Uterus (tissue), 2 donors: ENCODE measurements at regions not wholly inside any gene's neighbourhood (a gene's known extent, or its start where the extent isn't known, plus 50 kb on each side); places are given as distances from the start of the nearest gene placed in this dataset.

Experiments
- POLR2A ChIP-seq, 2 donors: fragments of 450-650 bp; IDR thresholded peaks; one replicate each; pipeline ENCODE4 v1.6.1; 2016; ENCODE audit warnings: antibody characterized with exemption in 2 of 2, mild to moderate bottlenecking in 1 of 2, moderate library complexity in 1 of 2
- TF ChIP-seq, protein P1 (sequence below), 4 experiments: fragments of 200-600 bp in 2 of 4; fragments of 450-650 bp in 2 of 4; sonication (generic) in 2 of 4; IDR thresholded peaks; one replicate each; pipeline ENCODE4 v1.5.1; 2016 to 2019; ENCODE audit warnings: antibody characterized with exemption in 4 of 4, mild to moderate bottlenecking in 2 of 4, moderate library complexity in 1 of 4

DNA sequence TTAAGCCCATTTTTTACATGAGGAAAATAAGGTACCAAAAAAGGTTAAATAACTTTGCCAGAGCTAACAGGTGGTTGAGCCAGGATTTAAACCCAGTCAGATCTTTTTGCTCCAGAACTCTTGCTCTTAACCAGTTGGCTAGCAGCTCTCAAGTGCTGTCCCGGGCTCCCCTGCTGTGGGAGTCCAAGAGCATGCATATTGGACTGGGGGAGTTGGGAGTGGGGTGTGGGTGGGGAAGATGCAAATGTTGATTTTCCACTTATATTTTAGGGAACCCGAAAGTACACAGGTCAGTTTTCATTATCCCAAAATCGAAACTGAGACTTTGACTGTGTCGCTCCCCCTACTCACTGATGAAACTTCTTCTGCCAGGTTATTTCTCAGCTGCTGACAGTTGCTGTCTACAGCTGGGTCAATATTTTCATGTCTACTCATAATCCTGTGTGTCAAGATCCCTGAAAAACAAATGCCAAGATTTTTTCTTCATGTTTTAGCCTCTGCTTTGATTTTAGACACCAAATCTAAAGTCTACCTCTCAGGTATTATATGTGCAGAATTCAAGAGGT is 172.3 kb upstream of the TMPO start:
- TF ChIP-seq, protein P1, sequence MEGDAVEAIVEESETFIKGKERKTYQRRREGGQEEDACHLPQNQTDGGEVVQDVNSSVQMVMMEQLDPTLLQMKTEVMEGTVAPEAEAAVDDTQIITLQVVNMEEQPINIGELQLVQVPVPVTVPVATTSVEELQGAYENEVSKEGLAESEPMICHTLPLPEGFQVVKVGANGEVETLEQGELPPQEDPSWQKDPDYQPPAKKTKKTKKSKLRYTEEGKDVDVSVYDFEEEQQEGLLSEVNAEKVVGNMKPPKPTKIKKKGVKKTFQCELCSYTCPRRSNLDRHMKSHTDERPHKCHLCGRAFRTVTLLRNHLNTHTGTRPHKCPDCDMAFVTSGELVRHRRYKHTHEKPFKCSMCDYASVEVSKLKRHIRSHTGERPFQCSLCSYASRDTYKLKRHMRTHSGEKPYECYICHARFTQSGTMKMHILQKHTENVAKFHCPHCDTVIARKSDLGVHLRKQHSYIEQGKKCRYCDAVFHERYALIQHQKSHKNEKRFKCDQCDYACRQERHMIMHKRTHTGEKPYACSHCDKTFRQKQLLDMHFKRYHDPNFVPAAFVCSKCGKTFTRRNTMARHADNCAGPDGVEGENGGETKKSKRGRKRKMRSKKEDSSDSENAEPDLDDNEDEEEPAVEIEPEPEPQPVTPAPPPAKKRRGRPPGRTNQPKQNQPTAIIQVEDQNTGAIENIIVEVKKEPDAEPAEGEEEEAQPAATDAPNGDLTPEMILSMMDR (IDR thresholded peaks at IDR 0.05), result no peak
- TF ChIP-seq POLR2A (IDR thresholded peaks at IDR 0.05), result no peak
